ENCODE measurements at regions not wholly inside any gene's neighbourhood (a gene's known extent, or its start where the extent isn't known, plus 50 kb on each side); places are given as distances from the start of the nearest gene placed in this dataset.

DNA sequence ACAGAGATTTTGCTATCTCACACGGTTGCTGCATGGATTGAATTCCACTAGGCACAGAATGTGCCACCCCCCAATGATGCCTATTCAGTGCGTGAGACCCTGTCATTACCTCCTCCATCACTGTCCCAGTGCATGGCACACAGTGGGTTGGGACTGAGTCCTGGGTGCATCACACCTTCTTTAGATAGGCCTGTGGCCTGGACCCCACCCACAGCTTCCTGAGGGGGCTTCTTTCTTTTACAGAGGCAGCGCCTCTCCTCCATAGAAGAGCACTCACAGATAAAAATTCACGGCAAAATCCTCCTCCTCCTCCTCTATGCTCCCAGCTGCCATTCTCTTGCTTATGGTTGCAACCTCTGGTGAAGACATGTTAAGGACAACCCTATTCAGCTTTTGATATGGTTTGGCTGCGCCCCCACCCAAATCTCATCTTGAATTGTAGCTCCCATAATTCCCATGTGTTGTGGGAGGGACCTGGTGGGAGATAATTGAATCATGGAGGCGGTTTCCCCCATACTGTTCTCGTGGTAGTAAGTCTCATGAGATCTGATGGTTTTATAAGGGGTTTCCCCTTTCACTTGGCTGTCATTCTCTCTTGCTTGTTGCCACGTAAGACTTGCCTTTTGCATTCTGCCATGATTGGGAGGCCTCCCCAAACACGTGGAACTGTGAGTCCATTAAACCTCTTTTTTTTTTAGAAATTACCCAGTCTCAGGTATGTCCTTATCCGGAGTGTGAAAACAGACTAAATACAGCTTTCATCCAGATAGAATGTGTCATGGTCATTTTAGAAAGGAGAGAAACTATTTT is 147.6 kb downstream of the KLF13 start:
- no peak for DNase-seq

- DNase-seq = no peak
Observed at GRCh38 chr15:31476236-31476810, 149.7 kb downstream of the KLF13 start.

GRCh38 chr15:31476866-31477265 is 150.2 kb downstream of the KLF13 start:
- no peak for DNase-seq

GRCh38 chr15:31477301-31477700 is 150.7 kb downstream of the KLF13 start:
- no peak for DNase-seq

GRCh38 chr15:31477851-31478701 is 151.4 kb downstream of the KLF13 start:
- DNase-seq = no peak

DNA sequence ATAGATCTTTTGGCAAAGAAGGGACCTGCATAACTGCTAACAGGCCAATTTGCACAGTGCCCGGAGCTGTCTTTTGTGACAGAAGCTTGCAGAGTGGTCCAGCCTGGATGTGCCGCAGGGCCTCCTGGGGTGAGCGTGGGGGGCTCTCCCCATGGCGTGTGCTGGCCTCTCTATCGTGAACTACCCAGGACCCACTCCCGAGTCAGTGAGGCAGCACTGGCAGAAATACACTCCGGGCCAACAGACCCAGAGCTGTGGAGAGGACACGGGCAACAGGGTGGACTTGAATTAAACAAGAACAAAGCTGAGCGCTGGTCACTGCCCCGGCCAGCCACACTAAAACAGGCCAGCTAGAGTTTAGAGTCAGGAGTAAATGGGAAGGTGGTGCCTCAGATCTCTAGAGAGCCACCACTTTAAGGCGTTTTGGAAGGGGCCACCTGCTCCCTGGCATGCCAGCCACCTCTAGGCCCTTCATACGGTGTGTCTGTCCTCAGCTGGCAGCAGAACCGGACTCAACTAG is 152.1 kb downstream of the KLF13 start:
- DNase-seq = no peak

DNA sequence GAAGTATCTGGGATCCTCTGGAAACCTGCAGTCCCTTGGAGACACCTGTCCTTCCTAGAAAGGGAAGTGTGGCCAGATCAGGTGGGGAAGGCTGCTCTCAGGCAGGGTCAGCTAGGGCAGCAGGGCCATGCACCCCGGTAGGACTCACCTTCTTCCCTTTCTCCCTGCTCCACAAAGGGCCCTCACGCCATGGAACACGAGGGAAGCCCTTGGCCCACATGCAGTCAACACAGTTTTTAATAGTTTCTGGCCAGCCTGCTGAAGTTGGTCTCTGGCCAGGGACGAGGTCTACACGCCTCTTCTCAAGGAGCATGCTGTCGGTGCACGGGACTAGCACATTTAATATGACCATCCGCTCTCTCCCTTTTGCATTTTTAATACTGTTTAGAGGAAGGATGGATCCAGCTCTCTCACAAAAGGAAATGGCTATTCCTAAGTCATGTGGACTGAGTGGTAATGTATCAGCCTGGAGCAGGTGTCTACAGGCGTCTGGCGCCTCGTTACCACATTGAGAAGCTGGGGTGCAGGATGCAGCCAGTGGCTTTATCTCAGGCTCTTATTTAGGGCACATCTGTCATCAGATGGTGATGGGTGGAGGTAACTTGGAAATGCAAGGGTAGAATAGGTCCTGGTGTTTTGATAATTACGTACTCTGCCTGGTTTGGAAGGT is 153.9 kb downstream of the KLF13 start:
- no peak for DNase-seq

DNA sequence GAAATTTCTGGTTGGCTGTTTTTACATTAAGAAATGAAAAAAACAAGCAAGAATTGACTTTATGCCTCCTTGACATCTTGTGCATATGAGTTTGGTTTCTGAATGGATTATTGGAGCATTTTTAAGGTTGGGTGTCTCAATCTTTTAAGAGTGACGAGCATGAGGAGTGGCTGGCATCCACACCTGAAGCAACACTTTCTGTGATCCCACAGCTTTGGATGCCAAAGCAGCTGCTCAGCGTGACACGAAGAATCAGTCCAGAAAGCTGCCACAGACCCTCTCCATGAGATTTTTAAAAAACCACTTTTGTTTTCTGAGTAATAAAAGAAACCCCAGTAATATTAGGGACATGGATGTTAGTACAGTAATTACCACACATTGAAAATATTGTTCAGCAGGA is 154.5 kb downstream of the KLF13 start:
- no peak for DNase-seq

DNA sequence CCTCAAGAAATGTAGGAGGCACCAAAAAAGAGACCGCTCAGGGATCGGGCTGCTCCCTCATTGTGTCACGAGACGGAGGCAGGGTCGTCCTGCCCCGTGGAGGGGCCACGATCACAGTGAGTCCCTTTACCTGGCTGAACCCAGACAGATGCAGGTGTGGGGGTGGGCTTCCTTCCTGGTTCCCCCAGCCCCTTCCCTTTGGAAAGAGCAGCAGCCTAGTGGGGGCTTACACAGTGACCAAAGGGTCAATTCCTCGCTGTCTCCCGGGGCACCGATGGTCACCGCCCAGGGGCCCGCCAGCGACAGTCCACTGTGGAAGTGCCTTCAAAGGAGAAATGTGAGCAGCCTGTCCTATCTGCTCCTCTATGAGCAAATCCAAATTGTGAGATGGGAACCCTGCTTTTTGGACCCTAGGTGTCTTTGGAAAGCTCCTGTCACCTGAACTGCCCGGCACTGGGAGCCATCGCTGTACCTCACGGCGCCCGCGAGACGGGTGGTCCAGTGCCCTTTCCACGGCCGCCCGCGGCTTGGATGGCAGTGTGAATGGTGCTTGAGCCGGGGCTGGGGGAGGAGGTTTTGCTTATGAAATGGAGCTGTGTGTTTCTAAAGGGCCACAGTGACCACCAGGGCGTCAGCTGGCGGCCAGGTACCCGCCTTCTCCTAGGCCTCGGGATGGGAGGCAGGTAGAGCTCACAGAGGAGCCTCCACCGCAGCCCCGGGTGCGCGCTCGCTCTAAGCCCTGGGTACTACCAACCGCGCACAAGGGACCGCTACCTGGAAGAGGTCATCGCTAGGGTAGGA is 155.7 kb downstream of the KLF13 start:
- DNase-seq = no peak

DNA sequence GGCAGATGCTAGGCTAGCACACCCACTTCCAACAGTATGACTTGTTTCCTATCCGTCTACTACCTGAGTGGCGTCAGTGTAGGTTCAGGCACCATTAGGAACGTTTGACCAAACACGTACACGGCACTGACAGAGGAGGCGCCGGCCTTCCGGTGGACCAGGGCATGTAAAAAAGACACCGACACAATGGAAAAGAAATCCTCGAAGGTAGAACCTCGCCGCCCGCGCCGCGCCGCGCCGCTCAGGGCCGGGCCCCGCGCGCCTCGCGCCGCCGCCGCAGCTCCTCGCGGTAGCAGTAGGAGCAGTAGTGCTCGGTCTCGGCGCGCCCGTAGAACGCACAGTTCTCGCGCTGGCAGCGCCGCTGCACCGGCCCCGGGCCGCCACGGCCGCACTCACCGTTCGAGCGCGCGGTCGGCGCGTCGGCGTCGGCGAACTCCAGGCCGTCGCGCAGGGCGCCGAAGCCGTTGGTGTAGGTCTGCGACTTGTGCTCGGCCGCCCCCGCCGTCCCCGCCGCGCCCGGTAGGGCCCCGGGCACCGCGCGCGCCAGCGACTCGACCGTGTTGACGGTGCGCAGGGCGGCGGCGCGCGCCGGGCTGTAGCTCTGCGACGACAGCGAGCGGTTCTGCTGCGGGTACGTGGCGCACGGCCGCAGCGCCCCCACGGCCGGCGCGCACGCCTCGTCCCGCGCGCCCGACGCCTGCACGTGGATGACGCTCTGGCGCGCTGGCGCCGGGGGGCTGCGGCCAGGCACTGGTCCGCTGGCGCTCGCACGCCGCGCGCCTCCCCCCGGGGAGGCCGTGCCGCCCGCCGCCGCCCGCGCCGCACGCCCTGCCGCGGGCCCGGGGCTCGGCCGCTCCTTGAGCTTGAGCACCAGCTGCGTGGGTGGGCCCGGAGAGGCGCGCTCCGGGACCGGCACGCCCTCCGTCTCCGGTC is 156.7 kb downstream of the KLF13 start:
- no peak for DNase-seq

DNA sequence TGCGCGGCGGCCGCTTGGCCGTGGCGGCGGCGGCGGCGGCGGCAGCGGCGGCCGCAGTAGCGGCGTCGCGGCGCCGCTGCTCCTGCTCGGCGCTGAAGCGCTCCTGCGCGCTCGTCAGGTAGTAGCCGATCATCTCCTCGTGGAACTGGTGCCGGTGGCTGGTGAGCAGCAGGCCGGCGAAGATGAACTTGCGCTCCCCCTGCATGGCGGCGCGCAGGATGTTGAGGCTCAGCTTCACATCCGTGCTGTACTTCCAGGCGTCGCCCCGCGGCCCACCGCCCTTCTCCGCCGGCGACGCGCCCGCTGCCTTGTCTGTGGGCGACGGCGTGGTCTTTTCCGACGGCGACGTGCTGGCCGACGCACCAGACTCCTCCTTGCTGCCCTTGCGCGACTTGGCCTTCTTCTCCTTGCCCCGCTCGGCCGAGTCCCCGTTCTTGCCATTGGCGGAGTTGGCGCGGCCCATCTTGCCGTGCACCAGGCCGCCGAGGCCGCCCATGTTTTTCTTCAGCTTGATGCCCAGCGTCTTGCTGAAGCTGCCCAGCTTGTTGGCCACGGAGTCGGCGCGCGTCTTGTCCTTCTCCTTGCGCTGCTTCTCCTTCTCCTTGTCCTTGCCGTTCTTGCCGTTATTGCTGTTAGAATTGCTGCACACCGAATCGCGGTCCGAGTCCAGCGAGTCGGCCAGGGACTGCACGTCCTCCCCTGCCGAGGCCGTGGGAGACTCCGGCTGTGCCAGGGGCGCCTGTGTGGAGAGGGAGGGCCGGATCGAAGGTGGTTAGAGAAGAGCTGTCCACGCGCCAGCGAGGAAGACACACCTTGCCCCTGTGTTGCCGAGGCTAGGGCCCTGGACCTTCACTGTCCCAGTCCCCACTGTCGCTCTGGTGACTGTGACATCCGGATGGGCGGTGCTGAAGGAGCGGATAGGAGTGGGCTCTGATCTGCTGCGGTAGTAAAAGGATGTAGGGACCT is 157.6 kb downstream of the KLF13 start:
- no peak for DNase-seq

GRCh38 chr15:31484986-31485385 is 158.4 kb downstream of the KLF13 start:
- no peak for DNase-seq

GRCh38 chr15:31485431-31485830 is 158.8 kb downstream of the KLF13 start:
- no peak for DNase-seq

DNA sequence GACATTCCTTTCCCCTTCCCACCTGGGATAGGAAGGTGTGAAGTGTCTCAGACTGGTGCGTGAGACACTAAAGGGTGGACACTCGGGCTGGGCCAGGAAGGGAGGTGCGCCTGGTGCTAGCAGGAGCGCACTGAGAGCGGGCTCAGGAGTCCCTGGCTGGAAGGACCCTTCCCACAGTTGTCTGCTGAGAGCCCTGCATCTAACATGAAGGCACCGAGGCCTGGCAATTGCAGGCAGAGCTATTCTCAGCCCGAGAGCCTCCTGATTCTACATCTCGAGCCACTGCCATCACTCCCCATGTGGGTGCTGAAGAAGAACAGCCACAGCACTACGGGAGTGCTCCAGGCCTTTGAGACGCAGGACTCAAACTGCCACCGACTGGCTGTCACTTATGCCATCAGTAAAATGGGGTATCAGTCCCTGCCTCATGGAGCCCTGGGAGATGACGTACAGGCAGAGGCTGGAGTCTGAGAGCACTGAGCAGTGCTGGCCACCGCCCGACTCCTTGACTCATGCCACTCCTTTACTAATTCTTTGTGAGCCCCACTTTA is 159.4 kb downstream of the KLF13 start:
- no peak for DNase-seq

- no peak for DNase-seq
Observed at GRCh38 chr15:31486506-31486905, 159.9 kb downstream of the KLF13 start.

GRCh38 chr15:31486906-31487695 is 160.5 kb downstream of the KLF13 start:
- no peak for DNase-seq

- DNase-seq = peak; percentile 37
Observed at GRCh38 chr15:31487811-31488436, 161.3 kb downstream of the KLF13 start.
